GM19351 (cell line): ENCODE measurements at regions not wholly inside any gene's neighbourhood (a gene's known extent, or its start where the extent isn't known, plus 50 kb on each side); places are given as distances from the start of the nearest gene placed in this dataset.
A peak's percentile ranks its signal among the peaks of the same experiment; 100 is the strongest.
"Not testable (repeated sequence)": the region's sequence is repeated elsewhere in the genome, so short reads cannot be mapped to it uniquely, and the experiment has no call there.

ENCODE experiments used
- ATAC-seq: cut with Tn5 transposase; IDR thresholded peaks from one replicate; pipeline ENCODE4 v1.9.1; 2021; ENCODE audit warnings: mild to moderate bottlenecking, moderate library complexity; ENCODE audit not compliant: unreplicated experiment

GRCh38 chr6:113694278-113695077, 162.7 kb upstream of the MARCKS start:
- no peak for ATAC-seq

- ATAC-seq = no peak
Observed at GRCh38 chr6:113695516-113695915, 161.6 kb upstream of the MARCKS start.

GRCh38 chr6:113696960-113697359, 160.2 kb upstream of the MARCKS start:
- ATAC-seq = no peak

- peak; percentile 89 for ATAC-seq
Observed at GRCh38 chr6:113697632-113698410, 159.3 kb upstream of the MARCKS start.

GRCh38 chr6:113699239-113699638, 157.9 kb upstream of the MARCKS start:
- ATAC-seq = no peak

GRCh38 chr6:113701552-113702254, 155.4 kb upstream of the MARCKS start:
- no peak for ATAC-seq

GRCh38 chr6:113707194-113707593, 150.0 kb upstream of the MARCKS start:
- ATAC-seq = no peak

GRCh38 chr6:113709936-113710509, 147.1 kb upstream of the MARCKS start:
- ATAC-seq = no peak

GRCh38 chr6:113713665-113714064, 143.5 kb upstream of the MARCKS start:
- ATAC-seq = no peak

GRCh38 chr6:113718588-113718987, 138.6 kb upstream of the MARCKS start:
- ATAC-seq = no peak

- no peak for ATAC-seq
Observed at GRCh38 chr6:113719064-113719463, 138.1 kb upstream of the MARCKS start.

- no peak for ATAC-seq
Observed at GRCh38 chr6:113719545-113719944, 137.6 kb upstream of the MARCKS start.

GRCh38 chr6:113723182-113723581, 134.0 kb upstream of the MARCKS start:
- ATAC-seq = no peak

- ATAC-seq = not testable (repeated sequence)
Observed at GRCh38 chr6:113724927-113725326, 132.2 kb upstream of the MARCKS start.

GRCh38 chr6:113731541-113731940, 125.6 kb upstream of the MARCKS start:
- ATAC-seq = no peak

- no peak for ATAC-seq
Observed at GRCh38 chr6:113732384-113732966, 124.7 kb upstream of the MARCKS start.

- ATAC-seq = no peak
Observed at GRCh38 chr6:113733381-113733780, 123.8 kb upstream of the MARCKS start.

GRCh38 chr6:113734982-113735381, 122.2 kb upstream of the MARCKS start:
- ATAC-seq = no peak

- ATAC-seq = no peak
Observed at GRCh38 chr6:113735491-113735890, 121.7 kb upstream of the MARCKS start.

GRCh38 chr6:113736978-113737377, 120.2 kb upstream of the MARCKS start:
- ATAC-seq = no peak
